DMS 273 treated with DMSO at 0.1 percent for 48 hours (cell line): ENCODE measurements at regions not wholly inside any gene's neighbourhood (a gene's known extent, or its start where the extent isn't known, plus 50 kb on each side); places are given as distances from the start of the nearest gene placed in this dataset.

Experiments used
- DNase-seq: peaks from one replicate; lab custom pipeline; 2025; lab: John Stamatoyannopoulos, UW

DNA sequence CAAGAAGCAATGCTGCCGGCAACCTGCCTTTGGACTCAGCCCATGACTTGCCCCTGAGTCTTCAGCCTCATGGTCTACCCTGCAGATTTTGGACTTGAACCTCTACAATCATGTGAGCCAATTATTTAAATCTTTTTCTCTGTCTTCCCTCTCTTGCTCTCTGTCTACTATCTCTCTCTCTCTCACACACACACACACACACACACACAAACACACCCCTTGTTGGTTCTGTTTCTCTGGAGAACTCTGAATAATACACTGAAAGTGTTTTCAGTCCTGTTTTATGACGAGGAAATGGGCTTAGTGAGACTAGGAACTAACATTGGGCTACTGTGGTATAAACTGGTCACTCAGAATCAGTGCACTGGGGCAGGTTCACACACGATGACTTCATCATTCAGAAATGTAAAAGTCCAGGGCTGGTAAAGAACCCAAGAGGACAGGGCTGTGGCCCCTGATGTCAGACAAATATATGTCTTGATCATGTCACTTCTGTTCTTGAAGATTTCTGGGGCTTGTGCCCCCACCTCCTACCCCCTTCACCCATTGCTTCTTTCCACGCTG lies 266.1 kb upstream of the SIX2 start:
- no peak for DNase-seq

- DNase-seq: peak; percentile 66
Observed at GRCh38 chr2:45274250-45274926, 265.1 kb upstream of the SIX2 start.

DNA sequence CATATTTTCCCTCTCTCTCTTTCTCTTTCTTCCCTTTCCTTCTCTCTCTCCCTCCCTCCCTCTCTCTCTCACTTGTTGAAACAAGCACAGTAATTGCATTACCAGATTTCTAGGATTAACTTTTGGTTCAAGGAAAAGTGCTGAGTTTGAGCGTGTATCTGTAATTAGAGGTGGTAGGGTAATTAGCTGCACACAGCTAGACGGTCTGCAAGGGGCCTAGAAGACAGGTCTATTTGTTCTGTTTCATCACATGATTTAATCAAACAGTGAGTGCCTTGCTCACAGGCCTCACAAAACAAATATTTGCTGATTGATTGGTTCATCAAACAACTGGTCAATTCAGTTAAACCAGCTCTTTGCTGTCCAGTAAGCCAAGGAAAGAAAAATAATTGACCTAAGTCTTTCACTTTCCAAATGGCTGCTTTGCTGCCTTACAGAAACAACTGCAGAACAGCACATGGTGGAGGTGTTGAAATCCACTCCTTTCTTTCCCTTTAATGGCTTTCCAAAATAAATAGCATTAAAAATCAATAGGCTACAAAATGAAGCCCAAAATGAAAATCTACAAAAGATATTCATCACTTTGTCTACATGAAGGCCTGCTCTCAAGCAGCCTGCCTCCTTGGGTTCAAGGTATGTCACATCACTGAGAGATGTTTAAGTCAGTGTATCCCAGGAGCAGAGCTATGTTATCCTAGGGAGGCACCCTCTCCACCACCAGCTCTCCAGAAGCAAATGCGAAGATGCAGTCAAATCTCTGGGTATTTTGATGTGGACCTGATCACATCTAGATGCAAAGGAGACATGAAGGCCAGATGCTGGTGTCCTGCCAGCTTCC lies 264.4 kb upstream of the SIX2 start:
- peak; percentile 21 for DNase-seq

GRCh38 chr2:45272549-45273265 lies 263.5 kb upstream of the SIX2 start:
- DNase-seq: no peak

DNA sequence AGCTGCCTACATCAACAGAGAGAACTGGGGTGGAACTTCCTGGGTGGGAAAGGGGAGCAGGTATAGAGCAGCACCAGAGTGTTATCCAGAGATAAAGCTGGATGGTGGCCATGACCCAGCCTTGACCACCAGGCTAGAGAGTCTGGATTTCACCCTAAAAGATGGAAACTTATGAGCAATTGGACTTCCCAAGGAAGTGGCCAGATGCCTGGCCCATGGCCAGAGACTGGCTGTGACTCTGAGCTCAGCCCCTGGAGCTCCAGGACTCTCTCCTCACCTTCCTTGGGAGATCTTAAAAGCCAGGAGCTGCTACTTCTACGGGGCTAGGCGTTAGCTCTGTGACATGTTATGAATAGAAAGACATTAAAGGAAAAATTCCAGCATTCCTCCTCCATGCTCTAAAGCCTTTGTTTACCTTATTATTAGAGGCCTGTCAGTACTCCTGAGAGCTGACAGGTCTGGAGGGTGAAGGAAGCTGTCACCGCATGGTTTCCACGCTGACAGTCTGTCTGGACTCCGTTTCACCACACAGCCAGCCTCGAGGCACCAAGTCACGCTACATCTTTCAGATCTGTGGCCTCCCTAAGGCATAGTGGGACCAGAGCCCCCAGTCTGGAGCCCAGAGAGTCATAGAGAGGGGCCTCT lies 260.0 kb upstream of the SIX2 start:
- no peak for DNase-seq

- DNase-seq: no peak
Observed at GRCh38 chr2:45268631-45269030, 259.4 kb upstream of the SIX2 start.

DNA sequence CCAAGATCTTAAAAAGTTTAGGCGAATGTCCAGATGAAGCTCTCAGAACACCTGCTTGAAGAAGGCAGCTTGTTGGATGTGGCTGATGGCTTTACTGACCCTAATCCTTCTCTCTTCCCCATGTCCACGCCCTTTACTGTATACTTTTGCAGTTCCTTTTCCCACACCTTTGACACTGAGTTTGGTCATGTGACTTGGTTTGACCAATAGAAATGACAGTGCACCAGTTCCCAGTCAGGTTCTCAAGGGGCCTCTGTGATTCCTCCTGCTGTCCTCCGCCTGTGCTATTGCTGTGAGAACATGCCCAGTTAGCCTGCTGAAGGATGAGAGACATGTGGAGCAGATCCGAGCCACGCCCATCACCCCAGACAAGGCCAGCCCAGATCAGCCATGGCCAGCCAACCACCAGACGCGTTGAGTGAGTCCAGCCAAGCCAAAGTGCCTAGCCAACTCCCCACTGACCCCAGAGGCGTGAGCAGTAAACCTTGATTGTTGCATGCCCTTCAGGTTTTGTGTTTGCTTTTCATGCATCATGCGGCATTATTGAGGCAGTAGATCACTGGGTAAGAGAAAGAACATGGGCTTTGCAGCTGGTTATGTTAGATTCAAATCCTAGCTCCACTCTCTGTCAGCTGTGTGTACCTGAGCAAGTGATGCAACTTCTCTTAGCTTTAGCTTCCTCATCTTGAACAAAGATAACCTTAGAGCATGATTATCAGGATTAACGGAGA lies 258.0 kb upstream of the SIX2 start:
- DNase-seq: no peak

DNA sequence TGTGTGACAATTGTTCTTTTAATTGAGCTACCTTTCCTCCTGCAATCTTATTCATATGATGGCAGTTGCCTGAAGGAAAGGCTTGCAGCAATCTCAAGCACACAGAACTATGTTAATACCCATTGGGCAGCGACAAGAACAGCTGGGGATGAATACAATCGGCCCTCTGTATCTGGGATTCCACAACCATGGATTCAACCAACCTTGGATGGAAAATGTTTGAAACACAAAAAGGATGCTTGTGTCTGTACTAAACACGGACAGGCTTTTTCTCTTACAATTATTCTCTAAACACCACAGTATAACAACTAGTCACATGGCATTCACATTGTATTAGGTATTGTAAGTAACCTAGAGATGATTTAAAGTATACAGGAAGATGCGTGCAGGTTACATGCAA lies 256.1 kb upstream of the SIX2 start:
- no peak for DNase-seq

- no peak for DNase-seq
Observed at GRCh38 chr2:45264227-45265225, 255.3 kb upstream of the SIX2 start.

GRCh38 chr2:45263147-45263546 lies 253.9 kb upstream of the SIX2 start:
- DNase-seq: no peak

DNA sequence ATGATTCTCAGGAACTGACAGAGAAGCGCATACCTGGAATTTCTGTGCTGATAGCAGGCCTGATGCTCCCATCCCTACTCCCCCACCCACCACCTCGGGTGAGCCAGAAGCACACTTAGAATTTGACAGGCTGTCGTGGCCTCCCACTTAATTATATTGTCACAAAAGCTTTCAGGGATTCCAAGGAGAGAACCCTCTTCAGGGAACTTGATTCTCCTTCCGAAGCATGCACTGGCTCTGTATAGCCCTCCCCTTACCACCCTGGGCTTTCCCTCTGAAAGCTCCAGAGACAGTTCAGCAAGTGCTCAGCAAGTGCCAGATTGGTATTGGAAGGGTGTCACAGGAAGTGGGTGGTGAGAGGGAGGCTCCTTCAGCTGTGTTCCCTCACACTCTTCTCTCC lies 252.5 kb upstream of the SIX2 start:
- no peak for DNase-seq

DNA sequence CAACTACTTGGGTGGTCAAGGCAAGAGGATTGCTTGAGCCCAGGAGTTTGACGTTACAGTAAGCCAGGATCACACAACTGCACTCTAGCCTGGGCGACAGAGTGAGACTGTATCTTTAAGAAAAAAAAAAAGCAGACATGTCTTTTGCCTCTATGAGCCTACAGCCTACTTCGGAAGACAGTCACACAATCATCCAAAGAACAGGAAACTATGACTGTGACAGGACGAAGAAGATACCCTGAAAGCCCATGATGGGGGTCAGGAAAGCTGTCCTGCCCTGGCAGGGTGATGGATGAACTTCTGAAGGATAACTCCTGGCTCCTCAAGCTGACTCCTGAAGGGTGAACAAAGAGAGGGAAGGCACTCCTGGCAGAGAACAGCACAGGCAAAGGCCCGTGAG lies 251.7 kb upstream of the SIX2 start:
- DNase-seq: no peak

- DNase-seq: no peak
Observed at GRCh38 chr2:45259547-45260160, 250.4 kb upstream of the SIX2 start.

DNA sequence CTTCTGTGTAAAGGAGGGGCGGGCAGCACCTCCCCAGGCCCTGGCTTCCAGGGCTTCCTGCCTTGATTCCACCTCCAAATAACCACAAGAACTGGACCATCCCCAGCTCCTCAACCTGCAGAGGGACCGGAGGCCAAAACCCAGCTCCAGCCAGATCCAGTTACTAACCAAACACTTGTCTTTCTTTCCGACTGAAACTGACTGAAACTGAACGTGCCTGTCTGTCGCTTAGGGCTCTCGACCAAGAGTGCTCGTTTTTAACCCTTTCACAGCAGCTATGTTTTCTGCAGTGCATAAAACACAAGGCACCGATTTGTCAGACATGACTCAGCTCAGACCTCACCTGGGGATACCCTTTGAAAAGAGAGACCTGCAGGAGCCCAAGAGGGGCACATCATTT lies 249.9 kb upstream of the SIX2 start:
- DNase-seq: no peak

GRCh38 chr2:45258311-45258710 lies 249.1 kb upstream of the SIX2 start:
- DNase-seq: no peak

DNA sequence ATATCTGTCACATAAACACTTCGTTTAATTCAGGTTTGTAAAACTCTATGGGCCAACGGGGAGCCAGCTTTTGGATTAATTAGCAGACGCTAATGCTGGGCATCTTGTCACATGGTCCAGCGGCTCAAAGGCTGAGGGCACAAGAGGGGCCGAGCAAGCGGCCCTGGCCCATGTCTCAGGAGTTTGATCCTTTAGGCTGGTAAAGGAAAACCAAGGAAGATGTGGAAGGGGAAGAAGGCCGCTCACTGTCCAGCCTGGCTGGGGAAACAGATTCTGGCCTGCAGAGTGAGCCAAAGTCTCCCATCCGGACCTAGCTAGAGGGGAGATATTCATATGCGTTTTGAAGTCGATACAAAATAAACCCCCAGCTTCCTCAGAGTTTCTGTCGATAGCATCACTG lies 248.6 kb upstream of the SIX2 start:
- no peak for DNase-seq

DNA sequence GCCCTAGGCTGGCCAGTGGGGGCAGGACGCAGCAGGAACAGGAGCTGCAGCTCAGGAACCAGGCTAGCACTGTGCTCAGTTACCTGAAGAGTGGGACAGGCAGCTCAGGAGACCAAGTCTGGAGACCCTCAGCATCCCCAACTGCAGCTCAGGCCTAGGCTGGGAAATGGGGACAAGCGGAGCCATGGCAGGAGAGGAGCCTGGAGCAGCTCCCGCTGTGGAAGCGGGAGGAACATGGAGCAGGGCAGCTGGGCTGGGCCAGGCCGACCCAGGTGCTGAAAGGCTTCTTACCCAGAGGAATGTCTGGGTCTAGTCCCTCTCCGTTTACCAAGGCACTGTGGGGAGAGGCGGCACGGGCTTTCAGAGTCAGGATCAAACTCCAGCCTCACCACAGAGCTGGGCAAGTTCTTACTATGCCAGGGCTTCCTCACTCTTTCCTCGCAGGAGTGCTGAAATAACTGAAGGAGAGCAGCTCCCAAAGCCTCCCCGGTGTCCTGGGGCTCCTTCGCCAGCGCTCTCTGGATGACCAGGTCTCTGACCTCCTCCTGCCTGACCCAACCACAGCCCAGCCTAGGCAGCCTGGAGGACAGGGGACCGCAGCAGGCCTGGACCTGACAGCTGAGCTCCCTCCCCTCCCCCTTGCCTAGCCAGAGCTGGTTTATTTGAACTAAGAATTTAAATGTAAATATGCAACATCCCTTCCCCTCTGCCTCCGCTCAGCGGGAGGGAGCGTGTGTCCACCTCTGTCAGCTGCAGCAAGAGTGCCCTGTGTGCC lies 247.8 kb upstream of the SIX2 start:
- DNase-seq: no peak

- no peak for DNase-seq
Observed at GRCh38 chr2:45256173-45256866, 247.1 kb upstream of the SIX2 start.
